Body of pancreas (tissue), 4 donors: ENCODE measurements at regions not wholly inside any gene's neighbourhood (a gene's known extent, or its start where the extent isn't known, plus 50 kb on each side); places are given as distances from the start of the nearest gene placed in this dataset.

Source experiments
- POLR2A ChIP-seq, 3 donors: fragments of 450-650 bp; IDR thresholded peaks; one replicate each; pipeline ENCODE4 v1.6.1; 2016; ENCODE audit warnings: antibody characterized with exemption in 3 of 3, mild to moderate bottlenecking in 2 of 3
- TF ChIP-seq, protein P1 (sequence below), 7 experiments: fragments of 450-650 bp in 4 of 7; fragments of 200-600 bp in 3 of 7; sonication (generic) in 3 of 7; IDR thresholded peaks; one replicate each; pipeline ENCODE4 v1.5.1; 2016 to 2019; ENCODE audit warnings: antibody characterized with exemption in 7 of 7

DNA sequence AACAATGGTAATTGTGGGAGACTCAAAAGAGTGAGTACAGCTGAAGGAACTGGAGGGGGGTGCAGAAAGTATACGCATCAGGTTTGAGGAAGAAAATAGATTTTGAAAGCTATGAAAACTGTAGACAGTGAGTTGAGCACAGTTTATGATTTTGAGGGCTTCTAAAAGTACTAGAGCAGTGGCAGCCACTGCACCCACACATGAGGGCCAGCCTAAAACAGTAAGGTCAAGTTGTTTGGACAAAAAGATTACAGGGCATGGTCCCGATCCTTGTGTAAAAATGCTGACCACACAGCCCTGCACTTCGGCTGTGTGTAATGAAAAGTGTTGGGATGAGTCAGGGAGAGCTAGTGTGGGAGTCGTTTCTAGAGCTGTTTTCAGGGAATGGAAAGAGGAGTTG is 2282.1 kb downstream of the TP53TG3F start:
- TF ChIP-seq, protein P1, sequence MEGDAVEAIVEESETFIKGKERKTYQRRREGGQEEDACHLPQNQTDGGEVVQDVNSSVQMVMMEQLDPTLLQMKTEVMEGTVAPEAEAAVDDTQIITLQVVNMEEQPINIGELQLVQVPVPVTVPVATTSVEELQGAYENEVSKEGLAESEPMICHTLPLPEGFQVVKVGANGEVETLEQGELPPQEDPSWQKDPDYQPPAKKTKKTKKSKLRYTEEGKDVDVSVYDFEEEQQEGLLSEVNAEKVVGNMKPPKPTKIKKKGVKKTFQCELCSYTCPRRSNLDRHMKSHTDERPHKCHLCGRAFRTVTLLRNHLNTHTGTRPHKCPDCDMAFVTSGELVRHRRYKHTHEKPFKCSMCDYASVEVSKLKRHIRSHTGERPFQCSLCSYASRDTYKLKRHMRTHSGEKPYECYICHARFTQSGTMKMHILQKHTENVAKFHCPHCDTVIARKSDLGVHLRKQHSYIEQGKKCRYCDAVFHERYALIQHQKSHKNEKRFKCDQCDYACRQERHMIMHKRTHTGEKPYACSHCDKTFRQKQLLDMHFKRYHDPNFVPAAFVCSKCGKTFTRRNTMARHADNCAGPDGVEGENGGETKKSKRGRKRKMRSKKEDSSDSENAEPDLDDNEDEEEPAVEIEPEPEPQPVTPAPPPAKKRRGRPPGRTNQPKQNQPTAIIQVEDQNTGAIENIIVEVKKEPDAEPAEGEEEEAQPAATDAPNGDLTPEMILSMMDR (IDR thresholded peaks at IDR 0.05), result no peak
- no peak for TF ChIP-seq POLR2A (IDR thresholded peaks at IDR 0.05)
